OCI-LY3 (cell line): ENCODE measurements at regions not wholly inside any gene's neighbourhood (a gene's known extent, or its start where the extent isn't known, plus 50 kb on each side); places are given as distances from the start of the nearest gene placed in this dataset.
"Not testable (repeated sequence)": the region's sequence is repeated elsewhere in the genome, so short reads cannot be mapped to it uniquely, and the experiment has no call there.

Experiments
- H2AFZ ChIP-seq: fragments of 200-600, 300-600 bp; shearing (Covaris generic); 2 replicates; pipeline ENCODE4 v1.6.0; 2014; ENCODE audit warnings: antibody characterized with exemption, low read depth, low read length
- H3K27ac ChIP-seq: fragments of 200-600, 300-600 bp; sonication (generic); 2 replicates; pipeline ENCODE4 v1.5.1; 2014; ENCODE audit warnings: mild to moderate bottlenecking, low read length, moderate library complexity, mixed read lengths
- H3K27me3 ChIP-seq: fragments of 200-600, 300-600 bp; sonication (generic); 2 replicates; pipeline ENCODE4 v1.6.1; 2014; ENCODE audit warnings: low read depth, low read length, mixed read lengths
- H3K36me3 ChIP-seq: fragments of 200-600, 300-600 bp; sonication (generic); replicated peaks from 2 replicates; pipeline ENCODE3; 2014; ENCODE audit warnings: low read depth, low read length, mixed read lengths
- H3K4me1 ChIP-seq: fragments of 300-600, 200-600 bp; sonication (generic); 2 replicates; pipeline ENCODE4 v1.6.1; 2014; ENCODE audit warnings: low read length, mixed read lengths
- H3K4me2 ChIP-seq: fragments of 200-600, 300-600 bp; sonication (generic); 2 replicates; pipeline ENCODE4 v1.6.1; 2014; ENCODE audit warnings: low read length, mixed read lengths
- H3K4me3 ChIP-seq: fragments of 300-600, 200-600 bp; sonication (generic); 2 replicates; pipeline ENCODE4 v1.5.1; 2014; ENCODE audit warnings: antibody characterized with exemption, mild to moderate bottlenecking, low read length, moderate library complexity
- H3K79me2 ChIP-seq: fragments of 300-600, 200-600 bp; shearing (Covaris generic); 2 replicates; pipeline ENCODE4 v1.6.1; 2014; ENCODE audit warnings: mild to moderate bottlenecking, low read length, mixed read lengths
- H3K9ac ChIP-seq: fragments of 300-600, 200-600 bp; shearing (Covaris generic); 2 replicates; pipeline ENCODE4 v1.6.0; 2014; ENCODE audit warnings: mild to moderate bottlenecking, low read length, moderate library complexity
- H3K9me3 ChIP-seq: fragments of 200-600, 300-600 bp; shearing (Covaris generic); 2 replicates; pipeline ENCODE4 v1.6.1; 2014; ENCODE audit warnings: low read length, mixed read lengths; ENCODE audit not compliant: insufficient read depth
- H4K20me1 ChIP-seq: fragments of 200-600, 300-600 bp; sonication (generic); 2 replicates; pipeline ENCODE4 v1.6.1; 2016; ENCODE audit warnings: low read length, mixed read lengths; ENCODE audit not compliant: insufficient read depth
- CTCF ChIP-seq: fragments of 200-600, 300-600 bp; sonication (generic); IDR thresholded peaks from 2 replicates; pipeline ENCODE4 v1.5.1; 2014; ENCODE audit warnings: antibody characterized with exemption, low read length, low read depth
- EZH2phosphoT487 ChIP-seq: fragments of 200-600 bp; shearing (Covaris generic); IDR thresholded peaks from 2 replicates; pipeline ENCODE4 v1.6.1; 2018; ENCODE audit warnings: antibody characterized with exemption, mixed run types, low read depth

DNA sequence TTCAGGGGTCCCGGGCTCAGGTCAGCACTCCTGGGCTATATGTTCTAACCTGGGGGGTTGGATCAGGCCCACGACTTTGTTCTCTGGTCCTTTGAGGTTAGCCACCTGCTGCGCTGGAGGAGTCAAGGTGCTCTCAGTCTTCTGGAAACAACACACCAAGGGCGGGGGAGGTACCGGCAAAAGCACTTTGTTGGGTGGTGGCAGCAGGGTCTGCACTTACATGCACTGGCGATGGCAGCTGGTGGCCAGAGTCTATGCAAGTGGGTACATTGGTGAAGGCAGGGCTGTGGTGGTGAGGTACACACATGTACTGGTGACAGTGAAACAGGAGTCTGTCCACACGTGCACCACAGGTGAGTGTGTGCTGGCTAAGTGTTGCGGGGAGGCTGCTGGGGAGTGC, 194.2 kb upstream of the MAGI2 start:
- Histone ChIP-seq H3K36me3 (no peaks in the 10 kb centered on the region), H3K27ac (no peak overlapping the region), H3K4me2 (no peak overlapping the region), H3K4me1 (no peaks in the 10 kb centered on the region), H3K27me3 (no peaks in the 10 kb centered on the region), H3K79me2 (no peaks in the 10 kb centered on the region), H3K9ac (no peak overlapping the region), H3K4me3 (no peak overlapping the region), H4K20me1 (no peaks in the 10 kb centered on the region), H3K9me3 (no peaks in the 10 kb centered on the region), H2AFZ (no peak overlapping the region)
- no peak for TF ChIP-seq CTCF
- no peak for TF ChIP-seq EZH2phosphoT487

DNA sequence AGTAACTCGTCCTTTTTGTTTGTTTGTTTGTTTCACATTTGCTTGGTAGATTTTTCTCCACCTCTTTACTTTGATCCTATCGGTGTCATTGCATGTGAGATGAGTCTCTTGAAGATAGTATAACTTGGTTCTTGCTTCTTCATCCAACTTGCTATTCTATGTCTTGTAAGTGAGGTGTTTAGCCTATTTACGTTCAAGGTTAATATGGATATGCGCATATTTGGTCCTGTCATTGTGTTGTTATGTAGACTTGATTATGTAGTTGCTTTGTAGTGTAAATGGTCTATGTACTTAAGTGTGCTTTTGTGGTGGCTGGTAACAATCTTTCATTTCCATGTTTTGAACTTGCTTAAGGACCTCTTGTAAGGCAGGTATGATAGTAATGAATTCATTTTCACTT, 192.8 kb upstream of the MAGI2 start:
- no peaks in the 10 kb centered on the region for H3K36me3 ChIP-seq
- no peaks in the 10 kb centered on the region for H3K4me1 ChIP-seq
- no peak overlapping the region for H3K27ac ChIP-seq
- no peaks in the 10 kb centered on the region for H3K9me3 ChIP-seq
- H4K20me1 ChIP-seq = no peaks in the 10 kb centered on the region
- no peaks in the 10 kb centered on the region for H3K79me2 ChIP-seq
- no peak for TF ChIP-seq EZH2phosphoT487
- no peak for TF ChIP-seq CTCF
- H3K4me3 ChIP-seq = no peak overlapping the region
- no peak overlapping the region for H3K4me2 ChIP-seq
- H3K9ac ChIP-seq = no peak overlapping the region
- H2AFZ ChIP-seq = no peak overlapping the region
- H3K27me3 ChIP-seq = no peaks in the 10 kb centered on the region

DNA sequence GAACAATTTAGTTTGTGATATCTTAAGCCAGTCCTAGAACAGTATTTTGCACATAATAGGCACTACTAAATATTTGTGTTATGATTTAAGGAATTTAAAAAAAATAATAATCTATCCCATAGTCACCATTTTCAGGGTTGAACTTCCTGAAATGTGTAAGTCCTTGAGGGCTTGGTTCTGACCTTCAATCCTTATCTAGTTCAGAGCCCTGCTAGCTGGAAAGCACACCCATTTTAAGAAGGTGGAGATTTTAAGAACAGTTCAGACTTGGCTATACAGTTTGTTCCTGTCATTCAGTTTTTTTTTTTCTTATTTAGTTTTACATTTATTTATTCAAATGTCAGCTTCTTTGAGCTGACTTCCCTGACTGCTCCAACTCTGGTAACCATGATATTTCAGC, 183.4 kb upstream of the MAGI2 start:
- H3K4me2 ChIP-seq = no peak overlapping the region
- no peaks in the 10 kb centered on the region for H3K4me1 ChIP-seq
- H3K36me3 ChIP-seq = no peaks in the 10 kb centered on the region
- no peaks in the 10 kb centered on the region for H3K79me2 ChIP-seq
- no peak overlapping the region for H3K27ac ChIP-seq
- H3K27me3 ChIP-seq = no peaks in the 10 kb centered on the region
- no peak overlapping the region for H3K4me3 ChIP-seq
- TF ChIP-seq CTCF (no peak), EZH2phosphoT487 (no peak)
- no peak overlapping the region for H3K9ac ChIP-seq
- no peaks in the 10 kb centered on the region for H3K9me3 ChIP-seq
- H4K20me1 ChIP-seq = no peaks in the 10 kb centered on the region
- no peak overlapping the region for H2AFZ ChIP-seq

GRCh38 chr7:79625921-79626320, 172.5 kb upstream of the MAGI2 start:
- not testable (repeated sequence) for H3K27me3 ChIP-seq, H3K4me3 ChIP-seq, H3K9me3 ChIP-seq, H3K4me2 ChIP-seq, H3K4me1 ChIP-seq, H2AFZ ChIP-seq, H4K20me1 ChIP-seq, H3K9ac ChIP-seq, H3K36me3 ChIP-seq, H3K27ac ChIP-seq, H3K79me2 ChIP-seq

- H2AFZ ChIP-seq = no peak overlapping the region
- H3K36me3 ChIP-seq = no peaks in the 10 kb centered on the region
- no peaks in the 10 kb centered on the region for H3K79me2 ChIP-seq
- no peaks in the 10 kb centered on the region for H4K20me1 ChIP-seq
- no peaks in the 10 kb centered on the region for H3K4me1 ChIP-seq
- H3K27ac ChIP-seq = no peak overlapping the region
- H3K4me2 ChIP-seq = no peak overlapping the region
- TF ChIP-seq EZH2phosphoT487 (no peak), CTCF (no peak)
- no peaks in the 10 kb centered on the region for H3K27me3 ChIP-seq
- no peak overlapping the region for H3K9ac ChIP-seq
- H3K4me3 ChIP-seq = no peak overlapping the region
- no peaks in the 10 kb centered on the region for H3K9me3 ChIP-seq
Measured at GRCh38 chr7:79624336-79624735, 170.9 kb upstream of the MAGI2 start.
